Heart right ventricle (tissue), 16 donors: ENCODE measurements at regions not wholly inside any gene's neighbourhood (a gene's known extent, or its start where the extent isn't known, plus 50 kb on each side); places are given as distances from the start of the nearest gene placed in this dataset.

Experiments
- ATAC-seq, 8 donors: fragments of 200-7000 bp; cut with Tn5 transposase; one replicate each; pipeline ENCODE4 v1.9.1; 2020; ENCODE audit warnings: mild to moderate bottlenecking in 8 of 8, moderate library complexity in 8 of 8, moderate number of reproducible peaks in 1 of 8
- DNase-seq, 2 donors: peaks; one replicate each; pipeline ENCODE4 v3.0.0-alpha.2; 2020
- H3K27ac ChIP-seq, 10 donors: fragments of 200-600 bp; sonication (generic) in 2 of 10; one replicate each; pipeline versions ENCODE4 v1.5.0 to v1.8.0; 2020 to 2022; ENCODE audit warnings: mild to moderate bottlenecking in 3 of 10
- H3K27me3 ChIP-seq, 7 donors: fragments of 200-600 bp; one replicate each; pipeline ENCODE4 v1.8.0; 2021 to 2022; ENCODE audit warnings: mild to moderate bottlenecking in 2 of 7
- H3K36me3 ChIP-seq, 9 donors: fragments of 200-600 bp; sonication (generic) in 1 of 9; one replicate each; pipeline versions ENCODE4 v1.5.0 to v1.8.0; 2020 to 2022; ENCODE audit warnings: mild to moderate bottlenecking in 2 of 9
- H3K4me1 ChIP-seq, 9 donors: fragments of 200-600 bp; sonication (generic) in 1 of 9; one replicate each; pipeline versions ENCODE4 v1.5.0 to v1.8.0; 2020 to 2022; ENCODE audit warnings: mild to moderate bottlenecking in 4 of 9
- H3K4me3 ChIP-seq, 10 donors: fragments of 200-600 bp; sonication (generic) in 2 of 10; one replicate each; pipeline versions ENCODE4 v1.5.0 to v1.8.0; 2020 to 2022; ENCODE audit warnings: mild to moderate bottlenecking in 7 of 10, moderate library complexity in 2 of 10
- H3K9me3 ChIP-seq, 11 donors: fragments of 200-600 bp in 10 of 11; sonication (generic) in 2 of 11; one replicate each; pipeline versions ENCODE4 v1.5.0 to v1.8.0; 2013 to 2022; ENCODE audit warnings: mild to moderate bottlenecking in 2 of 11, control low read depth in 1 of 11, moderate library complexity in 1 of 11
- WGBS, 2 donors: extraction: QIAGEN DNeasy Blood & Tissue Kit; methylation state at CpG; one replicate each; pipeline ENCODE4 v1.1.7; 2013; ENCODE audit warnings: inconsistent platforms in 1 of 2; 5-methylcytosine and 5-hydroxymethylcytosine counted together
- intact Hi-C, 10 donors: fragments of 100-400 bp; cut with DNase I; formaldehyde crosslinking; loops; one replicate each; pipeline versions ENCODE4 v1.11.1 to v1.14.2; 2022
- TF ChIP-seq, protein P1 (sequence below), 9 donors: fragments of 200-600 bp; sonication (generic) in 2 of 9; IDR thresholded peaks; one replicate each; pipeline versions ENCODE4 v1.5.0 to v1.8.0; 2021 to 2022; ENCODE audit warnings: antibody characterized with exemption in 9 of 9, mild to moderate bottlenecking in 5 of 9, moderate library complexity in 1 of 9
- donor health status: Arrhythmogenic right ventricular cardiomyopathy.
- donor health status: ischemic (EF 13 %, LVEDD 7.1; RV severe dilation, severe dysfunction).
- donor health status: healthy with polysubstance abuse.
- donor health status: DM: no; HTN: yes; CAD: no.
- donor health status: DM: no; HTN: no; CAD: no.
- donor health status: ischemic (EF 25% LVEDD 6.9; RV normal size, moderate dysfunction).
- donor health status: ischemic (EF 25% LVEDD 5.7; RV mildly dilated, moderate dysfunction).
- donor health status: healthy.
- donor health status: DM: yes; HTN: yes; CAD: no.
- donor health status: Ischemic cardiomyopathy.
- donor health status: ischemic (EF 35%, LVEDD 5.7; RV mildly dilated, moderate dysfunction).
- donor health status: nonischemic (EF 11% LVEDD 7.7; RV severe dilation, severe dysfunction).
- donor health status: DM: yes; HTN: yes; CAD: no.
- donor health status: PGD.
- donor health status: ischemic (EF 29% LVEDD 5.4; RV normal size, mild dysfunction).
- donor health status: nonischemic (EF 23%, LVEDD 6.1; RV moderate dilation, normal function).

DNA sequence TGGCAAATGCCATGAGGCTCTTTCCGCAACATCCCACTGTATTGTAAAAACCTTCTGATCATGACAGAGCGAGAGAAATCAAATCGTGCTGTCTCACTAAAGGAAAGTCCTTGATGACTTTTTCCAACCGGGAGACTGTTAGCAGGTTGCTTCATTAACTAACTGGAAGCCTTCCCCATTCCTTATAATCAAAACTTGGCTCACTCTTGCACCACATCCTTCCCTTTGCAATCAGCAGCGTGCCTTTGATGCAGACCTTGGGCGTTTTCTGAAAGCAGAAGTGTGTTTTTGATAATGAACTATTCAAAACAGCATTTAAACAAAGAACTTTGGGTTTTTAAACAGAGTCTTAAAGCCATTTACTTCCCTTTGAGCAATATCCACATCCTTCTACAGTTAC is 96.2 kb upstream of the CNR1 start:
- H3K36me3 ChIP-seq: no peaks in the 10 kb centered on the region
- WGBS, 2 donors: 46 to 66% methylated on average over 6 of the region's 6 CpGs
- no peak overlapping the region for H3K27ac ChIP-seq
- TF ChIP-seq, protein P1, sequence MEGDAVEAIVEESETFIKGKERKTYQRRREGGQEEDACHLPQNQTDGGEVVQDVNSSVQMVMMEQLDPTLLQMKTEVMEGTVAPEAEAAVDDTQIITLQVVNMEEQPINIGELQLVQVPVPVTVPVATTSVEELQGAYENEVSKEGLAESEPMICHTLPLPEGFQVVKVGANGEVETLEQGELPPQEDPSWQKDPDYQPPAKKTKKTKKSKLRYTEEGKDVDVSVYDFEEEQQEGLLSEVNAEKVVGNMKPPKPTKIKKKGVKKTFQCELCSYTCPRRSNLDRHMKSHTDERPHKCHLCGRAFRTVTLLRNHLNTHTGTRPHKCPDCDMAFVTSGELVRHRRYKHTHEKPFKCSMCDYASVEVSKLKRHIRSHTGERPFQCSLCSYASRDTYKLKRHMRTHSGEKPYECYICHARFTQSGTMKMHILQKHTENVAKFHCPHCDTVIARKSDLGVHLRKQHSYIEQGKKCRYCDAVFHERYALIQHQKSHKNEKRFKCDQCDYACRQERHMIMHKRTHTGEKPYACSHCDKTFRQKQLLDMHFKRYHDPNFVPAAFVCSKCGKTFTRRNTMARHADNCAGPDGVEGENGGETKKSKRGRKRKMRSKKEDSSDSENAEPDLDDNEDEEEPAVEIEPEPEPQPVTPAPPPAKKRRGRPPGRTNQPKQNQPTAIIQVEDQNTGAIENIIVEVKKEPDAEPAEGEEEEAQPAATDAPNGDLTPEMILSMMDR (IDR thresholded peaks at IDR 0.05): no peak
- H3K4me3 ChIP-seq: no peak overlapping the region
- intact Hi-C loops: no loop called here
- peaks cover 0 to 5% (median 0%) of the 10 kb centered on the region in 9 donors for H3K4me1 ChIP-seq
- DNase-seq: no peak
- peaks cover 0 to 5% (median 0%) of the 10 kb centered on the region in 11 donors for H3K9me3 ChIP-seq
- ATAC-seq: peak in 6 of 8 donors; percentile 22 to 49 (median 36)
- H3K27me3 ChIP-seq: no peaks in the 10 kb centered on the region

DNA sequence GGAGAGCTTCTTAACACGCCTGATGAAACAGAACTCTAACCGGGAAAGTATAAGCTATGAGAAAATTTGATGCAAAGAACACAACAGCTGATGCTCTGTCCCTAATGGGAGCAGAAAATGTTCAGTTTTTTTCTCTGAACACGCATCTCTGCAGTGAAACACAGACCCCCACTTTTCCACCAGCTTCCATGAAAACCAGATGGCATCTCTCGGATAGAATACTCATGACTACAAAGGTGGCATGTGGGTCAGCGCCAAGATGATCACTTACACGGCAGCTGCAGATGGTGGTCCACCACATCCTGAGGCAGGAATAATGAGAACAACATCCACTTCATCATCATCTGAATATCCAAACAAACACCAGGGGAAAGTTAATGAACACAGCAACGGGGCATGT is 85.2 kb upstream of the CNR1 start:
- TF ChIP-seq, protein P1 (IDR thresholded peaks at IDR 0.05): no peak
- intact Hi-C loops: no loop called here
- no peak overlapping the region for H3K27ac ChIP-seq
- no peak for ATAC-seq
- peaks cover 0 to 4% (median 0%) of the 10 kb centered on the region in 7 donors for H3K27me3 ChIP-seq
- no peaks in the 10 kb centered on the region for H3K36me3 ChIP-seq
- H3K4me3 ChIP-seq: no peak overlapping the region
- H3K4me1 ChIP-seq: no peaks in the 10 kb centered on the region
- peaks cover 0 to 27% (median 0%) of the 10 kb centered on the region in 11 donors for H3K9me3 ChIP-seq
- DNase-seq: no peak
- WGBS, 2 donors: 79 to 85% methylated on average over 7 of the region's 7 CpGs

DNA sequence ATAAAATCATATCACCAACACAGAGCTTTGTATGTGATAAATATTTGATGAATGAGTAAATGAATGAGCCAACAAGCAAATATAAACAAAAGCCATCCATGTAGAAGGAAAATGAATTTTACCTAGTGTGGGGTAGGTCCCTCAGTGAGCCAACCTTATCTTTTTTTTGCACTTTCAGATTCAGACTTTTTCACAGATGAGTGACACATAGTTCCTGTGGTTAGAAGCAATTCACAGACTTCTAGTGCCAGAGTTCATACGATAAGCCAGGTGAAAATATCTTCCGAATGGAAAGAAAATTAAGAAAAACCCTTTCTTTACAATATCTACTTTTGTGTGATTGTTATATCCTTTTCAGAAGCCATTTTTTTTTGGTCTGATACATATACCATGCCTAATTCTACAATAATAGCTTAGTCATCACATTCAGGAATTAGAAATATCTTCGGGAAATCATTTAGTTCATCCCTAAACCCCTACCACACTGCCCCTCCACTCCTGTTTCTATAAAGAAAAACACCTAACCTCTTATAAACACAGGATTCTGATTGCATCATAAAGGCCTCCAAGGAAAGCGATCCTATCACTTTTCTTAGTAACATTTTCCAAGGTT is 82.7 kb upstream of the CNR1 start:
- Histone ChIP-seq H3K4me1 (no peaks in the 10 kb centered on the region), H3K36me3 (no peaks in the 10 kb centered on the region), H3K27me3 (peaks cover 0 to 4% (median 0%) of the 10 kb centered on the region in 7 donors), H3K9me3 (peaks cover 0 to 9% (median 0%) of the 10 kb centered on the region in 11 donors), H3K27ac (no peak overlapping the region), H3K4me3 (no peak overlapping the region)
- ATAC-seq (no peak), DNase-seq (no peak)
- intact Hi-C loops: no loop called here
- TF ChIP-seq, protein P1 (IDR thresholded peaks at IDR 0.05): no peak
- 79 to 82% methylated on average over 4 of the region's 4 CpGs for WGBS, 2 donors

DNA sequence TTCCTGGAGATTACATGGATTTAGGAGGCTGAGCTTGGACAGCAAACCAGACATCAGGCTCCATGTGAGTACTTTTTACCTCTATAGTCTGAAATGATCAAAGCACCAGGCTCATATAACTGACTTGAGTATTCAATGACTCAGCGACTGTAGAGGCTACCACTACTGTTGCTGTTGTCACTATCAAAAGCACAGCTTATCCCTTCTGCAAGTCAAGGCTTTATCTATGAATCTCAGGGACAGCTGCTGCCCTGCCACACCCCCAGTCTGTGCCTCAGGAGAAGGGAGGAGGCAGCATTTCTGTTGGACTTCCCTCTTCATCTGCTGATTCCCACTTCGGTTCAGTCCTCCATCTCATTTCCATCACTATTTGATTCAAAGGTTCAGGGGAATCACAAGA is 80.5 kb upstream of the CNR1 start:
- Histone ChIP-seq H3K27ac (no peak overlapping the region), H3K27me3 (no peaks in the 10 kb centered on the region), H3K4me1 (no peaks in the 10 kb centered on the region), H3K4me3 (no peak overlapping the region), H3K36me3 (no peaks in the 10 kb centered on the region), H3K9me3 (peaks cover 0 to 9% (median 0%) of the 10 kb centered on the region in 11 donors)
- 62 to 69% methylated on average over 2 of the region's 2 CpGs for WGBS, 2 donors
- no peak for DNase-seq
- ATAC-seq: no peak
- TF ChIP-seq, protein P1 (IDR thresholded peaks at IDR 0.05): no peak
- intact Hi-C loops: no loop called here
